GM18511 (cell line): ENCODE measurements at regions not wholly inside any gene's neighbourhood (a gene's known extent, or its start where the extent isn't known, plus 50 kb on each side); places are given as distances from the start of the nearest gene placed in this dataset.
"Not testable (repeated sequence)": the region's sequence is repeated elsewhere in the genome, so short reads cannot be mapped to it uniquely, and the experiment has no call there.

ENCODE experiments used
- ATAC-seq: cut with Tn5 transposase; IDR thresholded peaks from one replicate; pipeline ENCODE4 v1.9.1; 2021; ENCODE audit warnings: mild to moderate bottlenecking, moderate library complexity; ENCODE audit not compliant: unreplicated experiment

GRCh38 chr10:2067015-2067414 is 329.7 kb upstream of the ADARB2 start:
- no peak for ATAC-seq

DNA sequence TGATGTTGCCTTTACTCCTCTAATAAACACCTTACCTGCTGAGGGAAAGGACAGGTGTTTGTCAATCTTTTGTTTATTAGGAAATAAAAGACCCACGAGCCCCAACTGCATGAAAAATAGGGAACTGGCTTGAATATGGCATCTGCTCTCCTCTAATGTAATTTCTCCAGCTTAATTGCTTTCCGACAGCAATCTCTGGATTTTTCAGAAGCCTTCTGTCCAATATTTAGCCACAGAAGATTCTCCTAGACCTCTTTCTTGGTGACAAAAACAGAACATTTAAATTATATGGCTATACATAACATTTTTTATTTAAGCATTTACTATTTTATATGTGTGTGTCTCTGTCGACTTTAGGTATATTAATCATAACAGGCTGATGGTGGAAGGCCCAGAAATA is 317.4 kb upstream of the ADARB2 start:
- no peak for ATAC-seq

DNA sequence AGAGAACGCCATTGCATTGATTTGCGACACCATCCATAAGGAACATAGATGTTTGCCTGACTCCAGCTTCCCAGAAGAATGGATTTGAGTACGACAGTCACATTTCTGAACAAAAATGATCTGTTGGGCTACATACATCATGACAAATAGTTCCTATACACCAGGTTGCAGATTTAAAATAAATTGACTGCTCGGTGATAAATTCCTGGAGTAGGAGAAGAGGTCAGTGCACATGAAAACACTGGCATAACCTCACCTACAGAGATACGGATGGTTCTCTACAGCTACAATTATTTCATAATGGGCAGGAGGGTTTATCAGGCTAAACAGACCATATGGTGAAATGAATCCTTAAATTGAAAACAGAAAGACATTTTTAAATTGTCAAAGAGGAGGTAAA is 316.5 kb upstream of the ADARB2 start:
- ATAC-seq: no peak

- no peak for ATAC-seq
Observed at GRCh38 chr10:2051108-2051507, 313.8 kb upstream of the ADARB2 start.

GRCh38 chr10:2049560-2049959 is 312.2 kb upstream of the ADARB2 start:
- ATAC-seq: no peak

- ATAC-seq: no peak
Observed at GRCh38 chr10:2048337-2048973, 311.1 kb upstream of the ADARB2 start.

GRCh38 chr10:2047679-2048078 is 310.4 kb upstream of the ADARB2 start:
- ATAC-seq: no peak

GRCh38 chr10:2043379-2043778 is 306.1 kb upstream of the ADARB2 start:
- ATAC-seq: no peak

- no peak for ATAC-seq
Observed at GRCh38 chr10:2038036-2038435, 300.7 kb upstream of the ADARB2 start.

DNA sequence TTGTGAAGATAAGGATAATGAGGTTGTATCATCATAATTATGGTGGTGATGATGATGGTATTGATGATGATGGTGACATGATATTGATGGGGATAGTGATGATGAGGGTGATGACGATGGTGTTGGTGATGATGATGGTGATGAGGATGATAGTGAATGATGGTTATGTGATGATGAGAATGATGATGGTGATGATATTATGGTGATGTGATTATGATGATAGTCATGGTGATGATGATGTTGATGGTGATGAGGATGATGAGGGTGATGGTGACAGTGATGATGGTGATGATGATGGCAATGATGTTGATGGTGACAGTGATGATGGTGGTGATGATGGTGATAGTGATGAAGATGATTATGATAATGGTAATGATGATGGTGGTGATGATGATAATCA is 299.9 kb upstream of the ADARB2 start:
- no peak for ATAC-seq

GRCh38 chr10:2036209-2036608 is 298.9 kb upstream of the ADARB2 start:
- ATAC-seq: no peak

DNA sequence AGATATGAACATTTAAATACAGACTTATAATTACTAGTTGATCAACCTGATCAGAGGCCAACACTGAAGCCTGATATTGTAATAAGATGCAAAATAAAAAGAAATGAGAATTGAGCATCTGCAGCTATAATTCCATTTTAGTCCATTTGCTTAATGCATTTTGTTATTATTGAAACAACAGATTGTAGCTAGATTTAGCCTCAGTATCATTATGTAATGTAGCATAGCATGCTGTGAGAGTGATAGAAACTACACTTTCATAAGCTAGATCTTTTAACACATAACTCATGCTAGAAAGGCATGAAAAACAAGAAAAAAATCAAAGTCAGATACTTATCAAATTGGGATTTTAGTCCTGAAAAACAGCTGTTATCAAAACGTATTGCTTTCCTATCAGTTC is 292.7 kb upstream of the ADARB2 start:
- no peak for ATAC-seq

DNA sequence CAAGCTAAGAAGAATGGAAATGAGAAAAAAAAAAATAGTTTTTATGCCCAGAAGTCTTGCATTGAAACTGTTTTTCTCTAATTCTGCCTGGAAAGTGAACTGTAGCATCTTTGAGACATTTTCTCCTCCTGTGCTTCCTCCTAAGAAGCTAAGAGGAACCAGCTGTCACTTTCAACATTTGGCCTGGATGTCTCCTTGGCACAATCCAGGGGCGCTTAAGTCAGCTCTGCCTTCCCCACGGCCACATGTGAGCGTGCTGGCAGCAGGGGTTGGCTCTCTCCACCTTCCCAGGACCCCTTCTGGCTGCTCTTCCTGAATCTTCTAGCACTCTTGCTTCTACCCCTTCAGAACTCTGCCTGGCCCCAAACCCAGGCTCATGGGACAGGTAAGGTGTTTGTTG is 289.6 kb upstream of the ADARB2 start:
- no peak for ATAC-seq

- not testable (repeated sequence) for ATAC-seq
Observed at GRCh38 chr10:2024750-2025149, 287.4 kb upstream of the ADARB2 start.

- ATAC-seq: no peak
Observed at GRCh38 chr10:2023687-2024086, 286.4 kb upstream of the ADARB2 start.

GRCh38 chr10:2022401-2022800 is 285.1 kb upstream of the ADARB2 start:
- ATAC-seq: no peak

GRCh38 chr10:2020836-2021235 is 283.5 kb upstream of the ADARB2 start:
- ATAC-seq: no peak

- ATAC-seq: no peak
Observed at GRCh38 chr10:2019803-2020202, 282.5 kb upstream of the ADARB2 start.

GRCh38 chr10:2019281-2019680 is 282.0 kb upstream of the ADARB2 start:
- no peak for ATAC-seq

- no peak for ATAC-seq
Observed at GRCh38 chr10:2014541-2014940, 277.2 kb upstream of the ADARB2 start.

DNA sequence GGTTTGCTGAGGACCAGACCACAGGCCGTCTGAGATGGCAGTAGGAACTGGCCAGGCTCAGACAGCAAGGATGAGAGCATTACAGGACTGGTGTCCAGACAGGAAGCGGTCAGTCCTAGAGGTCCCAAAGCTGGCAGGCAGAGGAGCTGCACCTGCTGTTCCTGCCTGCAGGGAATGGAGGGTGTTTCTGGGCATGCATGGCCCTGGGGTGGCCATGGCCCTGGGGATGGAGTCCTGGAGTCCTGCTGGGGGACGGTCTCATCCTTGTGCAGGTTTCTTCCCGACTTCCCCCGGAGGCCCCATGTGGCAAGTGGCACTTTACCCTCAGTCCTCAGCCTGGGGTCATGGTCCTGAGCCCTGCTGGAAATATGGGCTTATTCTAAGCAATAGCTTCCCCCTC is 274.9 kb upstream of the ADARB2 start:
- no peak for ATAC-seq

DNA sequence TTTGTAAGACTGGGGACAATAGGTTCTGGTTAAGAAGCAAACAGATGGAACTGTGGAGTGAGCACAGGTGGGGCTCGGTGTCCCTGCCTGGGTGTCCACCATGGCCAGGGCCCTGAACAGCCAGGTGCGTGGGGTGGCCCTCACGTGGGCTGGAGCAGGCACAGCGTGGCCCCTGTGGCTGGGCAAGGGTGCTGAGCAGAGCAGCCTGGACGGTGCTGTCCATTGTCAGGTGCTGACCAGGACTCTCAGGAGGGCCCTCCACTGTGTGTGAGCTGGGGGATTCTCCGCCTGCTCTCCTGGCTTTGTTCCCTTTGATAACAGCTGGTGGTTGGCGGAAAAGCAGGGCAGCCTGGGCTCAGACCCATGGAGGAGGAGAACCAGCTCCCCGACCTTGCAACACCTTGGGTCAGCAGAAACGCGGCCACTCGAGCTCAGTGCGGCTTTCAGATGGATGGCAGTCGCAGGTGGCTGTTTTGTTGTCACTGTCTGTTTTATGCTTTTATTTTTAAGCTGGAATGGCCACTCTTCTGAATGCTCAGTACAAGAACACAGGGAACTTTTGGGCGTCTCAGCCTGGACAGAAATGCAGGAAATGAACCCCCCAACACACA is 273.9 kb upstream of the ADARB2 start:
- no peak for ATAC-seq

DNA sequence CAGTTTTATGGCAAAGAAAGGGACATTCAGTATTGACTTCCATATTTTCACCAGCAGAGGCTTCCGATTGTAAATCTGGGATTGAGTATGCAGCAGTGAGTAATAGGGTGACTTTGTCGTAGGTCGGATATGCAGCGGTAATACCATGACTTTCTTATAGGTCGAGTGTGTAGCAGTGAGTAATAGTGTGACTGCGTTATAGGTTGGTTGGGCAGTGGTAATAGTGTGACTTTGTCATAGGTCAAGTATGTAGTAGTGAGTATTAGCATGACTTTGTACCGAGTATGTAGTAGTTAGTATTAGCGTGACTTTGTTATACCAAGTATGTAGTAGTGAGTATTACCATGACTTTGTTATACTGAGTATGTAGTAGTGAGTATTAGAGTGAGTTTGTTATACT is 268.2 kb upstream of the ADARB2 start:
- ATAC-seq: no peak
